ENCODE measurements at regions not wholly inside any gene's neighbourhood (a gene's known extent, or its start where the extent isn't known, plus 50 kb on each side); places are given as distances from the start of the nearest gene placed in this dataset.

- peaks cover 0 to 11% (median 3%) of the 10 kb centered on the region in 5 donors for H3K4me1 ChIP-seq (ENCODE audit: control insufficient read depth in 5 of 5, insufficient read depth in 5 of 5, low read length in 5 of 5)
- TF ChIP-seq CTCF (IDR thresholded peaks at IDR 0.05; ENCODE audit: control extremely low read depth, extremely low read depth), result no peak
- DNase-seq, result no peak
- H3K27me3 ChIP-seq (ENCODE audit: control insufficient read depth in 3 of 3, insufficient read depth in 3 of 3, low read length in 2 of 3), result no peaks in the 10 kb centered on the region
- WGBS, 2 donors, result 83 to 92% methylated on average over 1 of the region's 1 CpG
- no peak for ATAC-seq (ENCODE audit: insufficient read depth, low FRiP score)
- H3K4me3 ChIP-seq, result no peak overlapping the region
- H3K27ac ChIP-seq (ENCODE audit: low read depth in 1 of 2, low read length in 1 of 2), result no peak overlapping the region
- no peaks in the 10 kb centered on the region for H3K9me3 ChIP-seq (ENCODE audit: control insufficient read depth in 4 of 4, insufficient read depth in 3 of 4, low read length in 3 of 4)
- H3K36me3 ChIP-seq (ENCODE audit: control insufficient read depth in 4 of 4, insufficient read depth in 4 of 4, low read length in 4 of 4), result peaks cover 0 to 5% (median 4%) of the 10 kb centered on the region in 4 donors
- no peak overlapping the region for H3K9ac ChIP-seq (ENCODE audit: insufficient read depth in 1 of 2, low read length in 2 of 2)
Measured at GRCh38 chr14:71713451-71713850, 218.8 kb upstream of the RGS6 start.

DNA sequence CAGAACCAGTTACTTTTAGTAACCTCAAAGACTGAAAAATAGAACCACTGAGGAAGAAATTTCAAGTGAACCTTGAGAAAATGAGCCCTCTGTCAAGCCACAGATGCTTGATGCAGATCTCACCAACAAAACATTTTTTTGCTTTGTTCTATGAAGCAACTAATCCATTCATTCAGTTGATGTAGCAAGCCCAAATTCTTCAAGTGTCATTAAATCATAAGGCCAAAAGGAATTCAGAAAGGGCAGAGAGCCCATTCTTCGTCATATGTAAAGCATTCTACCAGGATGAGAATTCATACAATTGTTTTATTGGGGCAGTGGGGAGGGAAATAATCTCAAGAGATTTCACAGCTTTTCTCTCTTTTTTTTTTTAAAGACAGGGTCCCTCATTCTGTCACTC, 218.0 kb upstream of the RGS6 start:
- 73 to 85% methylated on average over 1 of the region's 1 CpG for WGBS, 2 donors
- no peak overlapping the region for H3K9ac ChIP-seq (ENCODE audit: insufficient read depth in 1 of 2, low read length in 2 of 2)
- H3K36me3 ChIP-seq (ENCODE audit: control insufficient read depth in 4 of 4, insufficient read depth in 4 of 4, low read length in 4 of 4), result peaks cover 0 to 3% (median 3%) of the 10 kb centered on the region in 4 donors
- H3K27me3 ChIP-seq (ENCODE audit: control insufficient read depth in 3 of 3, insufficient read depth in 3 of 3, low read length in 2 of 3), result no peaks in the 10 kb centered on the region
- H3K27ac ChIP-seq (ENCODE audit: low read depth in 1 of 2, low read length in 1 of 2), result no peak overlapping the region
- DNase-seq (peak in 2 of 3 donors; percentile 61 to 75), ATAC-seq (ENCODE audit: insufficient read depth, low FRiP score) (no peak)
- H3K4me3 ChIP-seq, result no peak overlapping the region
- no peaks in the 10 kb centered on the region for H3K9me3 ChIP-seq (ENCODE audit: control insufficient read depth in 4 of 4, insufficient read depth in 3 of 4, low read length in 3 of 4)
- H3K4me1 ChIP-seq (ENCODE audit: control insufficient read depth in 5 of 5, insufficient read depth in 5 of 5, low read length in 5 of 5), result peaks cover 0 to 11% (median 3%) of the 10 kb centered on the region in 5 donors
- no peak for TF ChIP-seq CTCF (IDR thresholded peaks at IDR 0.05; ENCODE audit: control extremely low read depth, extremely low read depth)

- no peak for ATAC-seq (ENCODE audit: insufficient read depth, low FRiP score)
- Histone ChIP-seq H3K27me3 (ENCODE audit: control insufficient read depth in 3 of 3, insufficient read depth in 3 of 3, low read length in 2 of 3) (no peaks in the 10 kb centered on the region), H3K4me1 (ENCODE audit: control insufficient read depth in 5 of 5, insufficient read depth in 5 of 5, low read length in 5 of 5) (peaks cover 0 to 11% (median 2%) of the 10 kb centered on the region in 5 donors), H3K9ac (ENCODE audit: insufficient read depth in 1 of 2, low read length in 2 of 2) (no peak overlapping the region), H3K4me3 (no peak overlapping the region), H3K27ac (ENCODE audit: low read depth in 1 of 2, low read length in 1 of 2) (no peak overlapping the region), H3K36me3 (ENCODE audit: control insufficient read depth in 4 of 4, insufficient read depth in 4 of 4, low read length in 4 of 4) (no peaks in the 10 kb centered on the region), H3K9me3 (ENCODE audit: control insufficient read depth in 4 of 4, insufficient read depth in 3 of 4, low read length in 3 of 4) (no peaks in the 10 kb centered on the region)
- no peak for TF ChIP-seq CTCF (IDR thresholded peaks at IDR 0.05; ENCODE audit: control extremely low read depth, extremely low read depth)
- DNase-seq, result no peak
- WGBS, 2 donors, result 92 to 94% methylated on average over 6 of the region's 6 CpGs
Measured at GRCh38 chr14:71716041-71716772, 216.0 kb upstream of the RGS6 start.

Data from lung (tissue), 11 donors.